ENCODE measurements at regions not wholly inside any gene's neighbourhood (a gene's known extent, or its start where the extent isn't known, plus 50 kb on each side); places are given as distances from the start of the nearest gene placed in this dataset.

GRCh38 chr4:26028133-26028792, 114.2 kb downstream of the SMIM20 start (continued):
- no peak for TF ChIP-seq PKNOX1 (IDR thresholded peaks at IDR 0.05)

- DNase-seq (ENCODE audit: low read depth, low spot score) (no peak), ATAC-seq (peak; percentile 99), FAIRE-seq (no peak)
- H2AFZ ChIP-seq (ENCODE audit: control insufficient read depth, low read depth, low read length) = peak overlapping the region; percentile 56; the same call in 1 of the 2 replicates
- no peaks in the 10 kb centered on the region; the same call in 2 of the 3 replicates for H3K9me3 ChIP-seq (replicated peaks; ENCODE audit: control insufficient read depth, insufficient read depth, low read length)
- no TSS peak for BruUV-seq (replicated peaks)
- no peaks in the 10 kb centered on the region for H3K36me3 ChIP-seq (ENCODE audit: control insufficient read depth in 2 of 2, insufficient read depth in 2 of 2, low read length in 1 of 2)
- intact Hi-C loops (cut with micrococcal nuclease; ENCODE audit: unreplicated experiment) = loop anchor here (2.0 kb wide), 1 partner anchor 382 kb away; no protein-coding TSS in a partner anchor
- CTCF ChIA-PET = interaction anchor here (0.6 to 3.0 kb wide), 24 partner anchors 9 to 693 kb away, joined by 3 to 18 read pairs (median 4); no protein-coding TSS in a partner anchor
- H3K27ac ChIP-seq (ENCODE audit: control insufficient read depth, insufficient read depth) = no peak overlapping the region
- SMC1A ChIA-PET (ENCODE audit: uncharacterized antibody, unreplicated experiment) = interaction anchor here (0.9 to 2.7 kb wide), 18 partner anchors 16 to 382 kb away, joined by 3 to 17 read pairs (median 5); no protein-coding TSS in a partner anchor
- H3K79me2 ChIP-seq (ENCODE audit: control insufficient read depth, insufficient read depth, low read length) = no peaks in the 10 kb centered on the region
- H3K9ac ChIP-seq (ENCODE audit: control insufficient read depth, insufficient read depth, low read length) = no peak overlapping the region; the same call in 1 of the 2 replicates
- POLR2A ChIA-PET = interaction anchor here (0.5 kb wide), 1 partner anchor 89 kb away, joined by 5 read pairs; no protein-coding TSS in a partner anchor
- no peaks in the 10 kb centered on the region for H4K20me1 ChIP-seq (ENCODE audit: control insufficient read depth, insufficient read depth)
- no peak overlapping the region; the same call in 1 of the 2 replicates for H3K4me2 ChIP-seq (ENCODE audit: control insufficient read depth, insufficient read depth)
- in situ Hi-C loops (cut with MboI) = loop anchor here (10.0 kb wide), 2 partner anchors 64 to 386 kb away; no protein-coding TSS in a partner anchor
- RAD21 ChIA-PET (ENCODE audit: unreplicated experiment) = interaction anchor here (0.7 to 3.2 kb wide), 13 partner anchors 27 to 981 kb away, joined by 3 to 20 read pairs (median 6); no protein-coding TSS in a partner anchor
- H3K4me1 ChIP-seq (ENCODE audit: control insufficient read depth, insufficient read depth, low read length) = peaks cover 4% of the 10 kb centered on the region
- no peak overlapping the region for H3K4me3 ChIP-seq
- WGBS (ENCODE audit: insufficient coverage, insufficient replicate concordance, low lambda C conversion rate, missing lambda C conversion rate) = 12% methylated on average over 37 of the region's 39 CpGs
- H3K27me3 ChIP-seq (replicated peaks in 1 of 2; ENCODE audit: control insufficient read depth in 2 of 2, insufficient read depth in 2 of 2, low read length in 1 of 2) = no peaks in the 10 kb centered on the region
- TF ChIP-seq CHD2 (IDR thresholded peaks at IDR 0.05; ENCODE audit: borderline replicate concordance, low read depth, low read length) (0 out of 2 replicates have a peak, but pooled peaks have one; percentile 16), IRF3 (IDR thresholded peaks at IDR 0.05) (no peak), PML (IDR thresholded peaks at IDR 0.05; ENCODE audit: low read length) (no peak), MTA2 (IDR thresholded peaks at IDR 0.05; ENCODE audit: low read depth) (no peak), CREB1 (IDR thresholded peaks at IDR 0.05; ENCODE audit: low read depth) (no peak), IRF4 (IDR thresholded peaks at IDR 0.05; ENCODE audit: low read depth, low read length) (0 out of 2 replicates have a peak, but pooled peaks have one; percentile 45), HDAC2 (IDR thresholded peaks at IDR 0.05) (no peak), HDGF (IDR thresholded peaks at IDR 0.05) (no peak), RCOR1 (conservative IDR thresholded peaks at IDR 0.05; ENCODE audit: low read depth, low read length) (no peak), NR2C2 (IDR thresholded peaks at IDR 0.05; ENCODE audit: borderline replicate concordance, control insufficient read depth, insufficient read length, low read depth) (no peak), IKZF2 (IDR thresholded peaks at IDR 0.05) (peak; percentile 16 to 24; a peak in 1 of 4 replicates), CHD4 (IDR thresholded peaks at IDR 0.05) (no peak), BCL3 (IDR thresholded peaks at IDR 0.05; ENCODE audit: borderline replicate concordance, insufficient read depth, low read depth, low read length, poor library complexity, severe bottlenecking) (no peak), RFX5 (IDR thresholded peaks at IDR 0.05; ENCODE audit: low read depth, low read length) (no peak), YBX1 (IDR thresholded peaks at IDR 0.05) (no peak), WRNIP1 (IDR thresholded peaks at IDR 0.05; ENCODE audit: borderline replicate concordance, low read depth, low read length) (no peak), BHLHE40 (IDR thresholded peaks at IDR 0.05; ENCODE audit: borderline replicate concordance in 1 of 2, low read depth in 2 of 2, low read length in 1 of 2) (peak in 1 of 2 experiments; percentile 71; a peak in 2 of 4 replicates)
These were observed 115.0 kb downstream of the SMIM20 start for GRCh38 chr4:26028793-26029567.
